ENCODE measurements at regions not wholly inside any gene's neighbourhood (a gene's known extent, or its start where the extent isn't known, plus 50 kb on each side); places are given as distances from the start of the nearest gene placed in this dataset.

DNA sequence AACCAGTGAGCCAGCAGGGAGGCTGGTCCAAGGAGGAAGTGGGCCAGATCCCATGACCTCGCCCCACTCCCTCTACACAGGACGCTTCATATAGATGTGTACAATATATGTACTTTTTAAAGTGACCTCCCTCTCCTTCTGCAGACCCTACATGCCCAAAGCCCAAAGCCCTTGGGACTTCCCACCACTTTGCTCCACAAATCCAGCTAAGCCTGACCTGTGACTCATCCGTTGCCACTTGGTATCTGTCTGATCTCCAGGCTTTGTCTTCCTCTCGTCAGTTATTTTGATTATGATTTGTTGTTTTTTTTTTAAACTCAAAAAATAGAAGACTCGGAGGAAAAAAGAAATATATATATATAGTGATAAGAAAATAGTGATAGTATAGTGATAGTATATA lies 470.8 kb downstream of the KCNJ3 start:
- in situ Hi-C loops (cut with MboI; ENCODE audit: low sequenced_read_pairs, unreplicated experiment) = no loop called here
- TF ChIP-seq, protein P1, sequence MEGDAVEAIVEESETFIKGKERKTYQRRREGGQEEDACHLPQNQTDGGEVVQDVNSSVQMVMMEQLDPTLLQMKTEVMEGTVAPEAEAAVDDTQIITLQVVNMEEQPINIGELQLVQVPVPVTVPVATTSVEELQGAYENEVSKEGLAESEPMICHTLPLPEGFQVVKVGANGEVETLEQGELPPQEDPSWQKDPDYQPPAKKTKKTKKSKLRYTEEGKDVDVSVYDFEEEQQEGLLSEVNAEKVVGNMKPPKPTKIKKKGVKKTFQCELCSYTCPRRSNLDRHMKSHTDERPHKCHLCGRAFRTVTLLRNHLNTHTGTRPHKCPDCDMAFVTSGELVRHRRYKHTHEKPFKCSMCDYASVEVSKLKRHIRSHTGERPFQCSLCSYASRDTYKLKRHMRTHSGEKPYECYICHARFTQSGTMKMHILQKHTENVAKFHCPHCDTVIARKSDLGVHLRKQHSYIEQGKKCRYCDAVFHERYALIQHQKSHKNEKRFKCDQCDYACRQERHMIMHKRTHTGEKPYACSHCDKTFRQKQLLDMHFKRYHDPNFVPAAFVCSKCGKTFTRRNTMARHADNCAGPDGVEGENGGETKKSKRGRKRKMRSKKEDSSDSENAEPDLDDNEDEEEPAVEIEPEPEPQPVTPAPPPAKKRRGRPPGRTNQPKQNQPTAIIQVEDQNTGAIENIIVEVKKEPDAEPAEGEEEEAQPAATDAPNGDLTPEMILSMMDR (IDR thresholded peaks at IDR 0.05; ENCODE audit: borderline replicate concordance, control extremely low read depth, extremely low read depth, insufficient read depth, missing control alignments) = no peak
- no peak for DNase-seq (ENCODE audit: low spot score)

DNA sequence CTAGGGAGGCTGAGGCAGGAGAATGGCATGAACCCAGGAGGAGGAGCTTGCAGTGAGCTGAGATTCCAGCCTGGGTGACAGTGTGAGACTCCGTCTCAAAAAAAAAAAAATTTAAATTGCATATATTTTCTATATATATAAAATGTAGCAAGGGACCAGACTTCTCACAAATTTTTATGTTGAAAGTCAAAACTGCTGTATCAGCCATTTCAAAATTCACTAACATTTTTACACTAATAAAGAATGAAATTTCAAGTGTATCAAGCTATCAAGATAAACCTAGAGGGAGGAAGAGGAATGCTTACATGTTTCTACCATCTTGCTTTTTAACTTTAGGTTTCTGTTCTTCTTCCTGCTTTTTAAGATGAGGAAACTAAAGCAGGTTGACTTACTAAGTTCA lies 464.0 kb downstream of the KCNJ3 start:
- no peak for DNase-seq (ENCODE audit: low spot score)

DNA sequence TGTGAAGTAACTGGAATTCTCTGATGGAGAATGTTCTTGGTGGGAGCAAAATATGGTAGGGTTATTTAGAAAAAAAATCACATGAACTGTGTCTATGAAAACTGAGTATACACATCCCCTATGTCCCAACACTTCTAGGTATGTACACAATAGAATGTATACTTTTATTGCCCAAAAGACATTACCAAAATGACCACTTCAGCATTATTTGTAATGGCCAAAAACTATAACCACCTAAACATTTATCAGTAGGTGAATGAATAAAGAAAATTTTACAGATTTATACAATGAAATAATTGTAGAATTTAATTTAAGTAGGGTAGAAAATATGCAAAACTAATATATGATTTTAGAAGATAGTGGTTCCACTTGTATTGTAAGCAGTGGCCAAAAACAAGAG lies 462.8 kb downstream of the KCNJ3 start:
- TF ChIP-seq, protein P1 (IDR thresholded peaks at IDR 0.05; ENCODE audit: borderline replicate concordance, control extremely low read depth, extremely low read depth, insufficient read depth, missing control alignments) = no peak
- in situ Hi-C loops (cut with MboI; ENCODE audit: low sequenced_read_pairs, unreplicated experiment) = no loop called here
- no peak for DNase-seq (ENCODE audit: low spot score)

More for the DNA sequence above, 464.0 kb downstream of the KCNJ3 start:
- TF ChIP-seq, protein P1 (IDR thresholded peaks at IDR 0.05; ENCODE audit: borderline replicate concordance, control extremely low read depth, extremely low read depth, insufficient read depth, missing control alignments) = no peak
- in situ Hi-C loops (cut with MboI; ENCODE audit: low sequenced_read_pairs, unreplicated experiment) = no loop called here

DNA sequence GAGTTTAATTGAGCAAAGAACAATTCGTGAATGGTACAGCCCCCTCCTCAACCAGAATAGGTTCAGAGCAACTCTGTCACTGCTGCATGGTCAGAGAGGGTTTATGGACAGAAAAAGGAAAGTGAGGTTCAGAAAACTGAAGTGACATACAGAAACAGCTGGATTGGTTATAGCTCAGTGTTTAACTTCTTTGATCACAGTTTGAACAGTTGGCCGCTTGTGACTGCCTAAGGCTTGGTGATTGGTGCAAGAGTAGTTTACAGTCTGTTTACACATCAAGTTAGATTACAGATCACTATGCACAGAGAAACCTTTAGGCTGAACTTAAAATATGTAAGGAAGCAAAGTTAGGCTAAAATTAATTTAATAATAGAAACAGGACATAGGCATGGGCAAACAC lies 459.2 kb downstream of the KCNJ3 start:
- in situ Hi-C loops (cut with MboI; ENCODE audit: low sequenced_read_pairs, unreplicated experiment) = no loop called here
- no peak for DNase-seq (ENCODE audit: low spot score)
- TF ChIP-seq, protein P1 (IDR thresholded peaks at IDR 0.05; ENCODE audit: borderline replicate concordance, control extremely low read depth, extremely low read depth, insufficient read depth, missing control alignments) = no peak

DNA sequence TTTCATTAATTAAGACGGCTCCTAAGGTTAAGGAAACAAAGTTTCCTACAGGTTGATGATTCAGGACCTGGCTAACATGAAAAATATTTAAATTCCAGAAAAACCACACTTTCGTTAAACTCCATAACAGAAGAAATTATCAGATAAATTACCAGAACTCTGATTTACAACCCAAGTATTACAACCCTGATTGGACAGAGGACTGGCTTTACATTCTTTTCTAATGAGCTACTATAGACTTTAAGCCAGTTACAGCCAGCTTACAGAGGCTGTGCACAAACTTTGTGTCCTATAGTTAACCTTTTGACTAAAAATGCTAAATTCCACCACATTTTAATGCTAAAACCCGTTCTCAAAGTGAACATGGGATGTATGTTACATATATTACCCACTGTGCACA lies 458.6 kb downstream of the KCNJ3 start:
- in situ Hi-C loops (cut with MboI; ENCODE audit: low sequenced_read_pairs, unreplicated experiment) = no loop called here
- TF ChIP-seq, protein P1 (IDR thresholded peaks at IDR 0.05; ENCODE audit: borderline replicate concordance, control extremely low read depth, extremely low read depth, insufficient read depth, missing control alignments) = no peak
- no peak for DNase-seq (ENCODE audit: low spot score)

DNA sequence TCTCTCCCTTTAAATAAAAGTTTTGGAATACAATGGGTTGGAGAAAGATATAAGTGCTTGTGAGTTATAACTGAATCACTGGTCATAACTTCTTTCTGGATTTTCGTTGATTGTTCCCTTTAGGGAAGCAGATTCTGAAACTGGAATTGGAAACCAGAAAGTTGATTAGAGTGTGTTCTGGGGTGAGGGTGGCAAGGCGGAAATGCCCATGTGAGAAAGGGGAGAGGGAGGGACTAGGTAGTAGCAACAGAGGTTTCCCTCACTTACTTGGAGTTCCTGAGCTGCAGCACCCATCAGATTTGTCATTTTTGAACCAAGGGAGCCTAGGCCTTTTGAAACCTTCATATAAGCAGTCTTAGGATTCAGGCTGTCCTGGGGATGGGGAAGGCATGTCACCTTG lies 453.4 kb downstream of the KCNJ3 start:
- in situ Hi-C loops (cut with MboI; ENCODE audit: low sequenced_read_pairs, unreplicated experiment) = no loop called here
- no peak for DNase-seq (ENCODE audit: low spot score)
- TF ChIP-seq, protein P1 (IDR thresholded peaks at IDR 0.05; ENCODE audit: borderline replicate concordance, control extremely low read depth, extremely low read depth, insufficient read depth, missing control alignments) = no peak

DNA sequence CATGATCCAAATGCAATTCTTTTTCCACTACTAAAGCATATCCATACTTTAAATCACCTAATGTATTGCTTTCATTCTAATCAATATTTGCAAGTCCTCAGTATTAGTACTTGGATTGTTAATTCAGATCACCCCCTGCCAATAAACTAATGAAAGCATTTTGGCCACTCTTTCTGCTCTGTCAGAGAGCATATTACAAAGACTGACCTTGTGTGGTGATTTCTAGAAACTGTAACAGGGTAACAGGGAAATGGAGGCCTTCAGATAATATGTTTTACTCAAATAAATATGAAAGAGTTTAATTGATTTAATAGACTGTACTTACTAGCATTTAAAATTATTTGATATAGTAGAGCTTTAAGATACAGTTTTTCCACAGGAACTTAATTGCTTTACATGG lies 453.0 kb downstream of the KCNJ3 start:
- TF ChIP-seq, protein P1 (IDR thresholded peaks at IDR 0.05; ENCODE audit: borderline replicate concordance, control extremely low read depth, extremely low read depth, insufficient read depth, missing control alignments) = no peak
- no peak for DNase-seq (ENCODE audit: low spot score)
- in situ Hi-C loops (cut with MboI; ENCODE audit: low sequenced_read_pairs, unreplicated experiment) = no loop called here

Measured in GM13976 (cell line).